ENCODE measurements at regions not wholly inside any gene's neighbourhood (a gene's known extent, or its start where the extent isn't known, plus 50 kb on each side); places are given as distances from the start of the nearest gene placed in this dataset.

GRCh38 chr9:115594557-115594956 is 476.6 kb upstream of the TNC start:
- TF ChIP-seq CTCF (IDR thresholded peaks at IDR 0.05) = no peak
- no peak for TF ChIP-seq POLR2A (IDR thresholded peaks at IDR 0.05)
